ENCODE measurements at regions not wholly inside any gene's neighbourhood (a gene's known extent, or its start where the extent isn't known, plus 50 kb on each side); places are given as distances from the start of the nearest gene placed in this dataset.
"Not testable (repeated sequence)": the region's sequence is repeated elsewhere in the genome, so short reads cannot be mapped to it uniquely, and the experiment has no call there.

DNA sequence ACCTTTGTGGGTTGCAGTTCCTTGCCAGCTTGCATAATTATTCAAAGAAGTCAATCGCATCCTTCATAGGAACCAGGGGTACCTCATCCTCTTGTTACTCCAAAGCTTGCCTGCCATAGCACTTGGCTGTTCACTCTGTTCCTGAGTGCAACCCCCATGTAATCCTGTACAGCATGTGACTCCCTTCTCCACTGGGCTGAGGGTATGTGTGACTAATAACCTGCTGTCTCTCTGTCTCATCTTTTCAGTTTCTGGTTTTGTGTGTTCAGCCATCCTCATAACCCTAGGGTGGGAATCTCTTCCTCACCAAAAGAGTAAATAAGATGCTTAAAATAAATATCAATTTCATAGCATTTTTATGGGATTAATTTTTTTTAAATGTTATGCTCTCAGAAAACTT is 351.9 kb downstream of the S1PR1 start:
- no peak for DNase-seq

DNA sequence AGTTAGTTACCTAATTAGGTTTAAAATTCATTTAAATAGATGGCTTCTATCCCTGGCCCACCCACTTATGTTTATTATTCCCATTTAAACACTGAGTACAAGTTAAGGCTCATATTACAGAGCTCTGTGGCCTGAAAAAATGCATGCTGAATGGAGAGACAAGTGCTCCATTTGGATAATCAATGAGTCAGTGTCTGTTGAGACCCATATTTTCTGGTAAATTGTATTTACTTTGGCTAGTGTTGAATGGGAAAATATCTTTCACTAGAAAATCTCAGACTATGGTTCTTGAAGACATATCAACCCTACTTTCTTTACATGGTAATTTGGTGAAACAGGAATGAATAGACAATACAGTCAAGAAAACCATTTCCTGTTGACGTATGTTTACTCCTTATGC is 356.0 kb downstream of the S1PR1 start:
- no peak for DNase-seq

DNA sequence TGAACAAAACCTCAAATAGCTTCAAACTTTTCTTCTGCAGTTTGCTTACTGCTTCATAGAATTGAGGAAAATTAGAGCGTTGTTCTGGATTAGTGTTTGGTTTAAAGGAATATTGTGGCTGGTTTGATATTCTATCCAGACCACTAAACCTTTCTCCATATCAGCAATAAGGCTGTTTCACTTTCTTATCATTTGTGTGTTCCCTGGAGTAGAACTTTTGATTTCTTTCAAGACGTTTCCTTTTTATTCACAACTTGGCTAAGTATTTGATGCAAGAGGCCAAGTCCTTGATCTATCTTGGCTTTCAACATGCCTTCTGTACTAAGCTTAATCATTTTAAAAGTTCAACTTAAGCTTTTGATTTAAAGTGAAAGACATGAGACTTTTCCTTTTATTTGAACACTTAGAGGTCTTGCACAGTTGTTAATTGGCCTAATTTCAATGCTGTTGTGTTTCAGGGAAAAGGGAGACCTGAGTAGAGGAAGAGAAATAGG is 359.1 kb downstream of the S1PR1 start:
- DNase-seq, result no peak

DNA sequence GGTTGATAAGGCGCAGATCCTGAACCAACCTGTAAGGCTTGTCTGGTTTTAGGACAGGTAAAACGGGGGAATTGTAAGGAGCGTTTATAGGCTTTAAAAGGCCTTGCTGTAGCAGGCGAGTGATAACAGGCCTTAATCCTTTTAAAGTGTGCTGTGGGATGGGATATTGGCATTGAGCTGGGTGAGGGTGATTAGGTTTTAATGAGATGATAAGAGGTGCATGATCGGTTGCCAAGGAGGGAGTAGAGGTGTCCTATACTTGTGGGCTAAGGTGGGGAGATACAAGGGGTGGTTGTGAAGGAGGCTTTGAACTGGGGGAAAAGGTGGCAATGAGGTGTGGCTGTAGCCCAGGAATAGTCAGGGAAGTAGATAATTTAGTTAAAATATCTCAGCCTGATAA is 363.8 kb downstream of the S1PR1 start:
- DNase-seq, result not testable (repeated sequence)

DNA sequence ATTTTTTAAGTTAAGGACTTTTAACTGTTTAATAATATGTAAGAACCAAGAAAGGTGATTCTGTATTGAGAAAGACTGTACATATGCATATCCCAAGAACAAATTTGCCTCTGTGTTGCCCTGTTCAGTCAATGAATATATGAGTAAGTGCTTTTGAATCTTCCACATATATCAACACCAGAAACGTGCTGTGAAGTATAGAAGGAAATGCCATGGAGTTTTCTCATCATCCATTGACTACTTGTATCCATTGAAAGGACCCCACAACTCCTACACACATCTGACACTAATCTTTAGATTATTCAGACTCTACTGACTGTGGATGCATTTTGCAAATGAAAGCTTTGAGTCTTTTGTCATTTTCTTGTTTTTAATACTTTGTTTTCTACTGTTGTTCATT is 366.9 kb downstream of the S1PR1 start:
- DNase-seq, result no peak

DNA sequence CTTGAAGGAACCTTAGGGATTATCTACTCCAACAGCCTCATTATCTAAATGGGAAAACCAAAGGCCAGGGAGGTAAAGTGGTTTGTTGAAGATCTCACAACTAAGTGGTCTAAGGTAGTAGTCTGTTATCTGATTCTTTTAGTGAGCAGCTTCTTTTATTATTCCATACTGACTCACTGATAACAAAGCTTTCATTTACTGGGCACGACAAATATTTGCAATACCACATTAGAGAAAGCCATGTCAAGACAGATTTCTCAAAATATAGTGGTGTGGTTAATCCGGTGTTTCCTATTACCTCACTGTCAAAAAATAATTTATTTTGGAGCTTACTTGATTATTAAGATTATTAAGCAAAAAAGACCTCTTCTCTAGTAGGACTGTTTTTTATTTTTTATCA is 369.1 kb downstream of the S1PR1 start:
- no peak for DNase-seq

DNA sequence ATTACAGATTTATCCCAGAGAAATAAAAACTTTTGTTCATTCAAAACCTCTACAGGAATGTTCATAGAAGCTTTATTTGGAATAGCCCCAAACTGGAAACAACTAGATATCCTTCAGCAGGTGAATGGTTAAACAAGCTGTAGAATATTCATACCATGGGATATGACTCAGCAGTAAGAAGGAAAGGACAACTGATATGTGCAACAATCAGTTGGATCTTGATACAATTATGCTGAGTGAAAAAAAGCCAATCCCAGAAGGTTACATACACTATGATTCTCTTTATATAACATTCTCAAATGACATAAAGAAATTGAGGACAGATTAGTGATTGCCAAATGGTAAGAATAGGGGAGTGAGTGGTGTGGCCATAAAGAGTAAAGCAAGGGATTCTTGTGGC is 376.7 kb downstream of the S1PR1 start:
- DNase-seq, result no peak

DNA sequence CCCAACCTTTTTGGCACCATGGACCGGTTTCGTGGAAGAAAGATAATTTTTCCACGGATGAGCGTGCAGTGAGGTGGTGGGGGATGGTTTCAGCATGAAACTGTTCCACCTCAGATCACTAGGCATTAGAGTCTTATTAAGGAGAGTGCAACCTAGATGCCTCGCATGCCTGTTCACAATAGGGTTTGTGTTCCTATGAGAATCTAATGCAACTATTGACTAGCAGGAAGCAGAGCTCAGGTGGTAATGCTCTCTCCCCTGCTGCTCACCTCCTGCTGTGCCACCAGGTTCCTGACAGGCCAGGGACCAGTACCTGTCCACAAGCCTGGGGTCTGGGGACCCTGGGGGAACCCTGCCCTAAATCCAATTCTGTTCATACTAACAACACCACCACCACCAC is 377.8 kb downstream of the OLFM3 start:
- DNase-seq, result no peak

DNA sequence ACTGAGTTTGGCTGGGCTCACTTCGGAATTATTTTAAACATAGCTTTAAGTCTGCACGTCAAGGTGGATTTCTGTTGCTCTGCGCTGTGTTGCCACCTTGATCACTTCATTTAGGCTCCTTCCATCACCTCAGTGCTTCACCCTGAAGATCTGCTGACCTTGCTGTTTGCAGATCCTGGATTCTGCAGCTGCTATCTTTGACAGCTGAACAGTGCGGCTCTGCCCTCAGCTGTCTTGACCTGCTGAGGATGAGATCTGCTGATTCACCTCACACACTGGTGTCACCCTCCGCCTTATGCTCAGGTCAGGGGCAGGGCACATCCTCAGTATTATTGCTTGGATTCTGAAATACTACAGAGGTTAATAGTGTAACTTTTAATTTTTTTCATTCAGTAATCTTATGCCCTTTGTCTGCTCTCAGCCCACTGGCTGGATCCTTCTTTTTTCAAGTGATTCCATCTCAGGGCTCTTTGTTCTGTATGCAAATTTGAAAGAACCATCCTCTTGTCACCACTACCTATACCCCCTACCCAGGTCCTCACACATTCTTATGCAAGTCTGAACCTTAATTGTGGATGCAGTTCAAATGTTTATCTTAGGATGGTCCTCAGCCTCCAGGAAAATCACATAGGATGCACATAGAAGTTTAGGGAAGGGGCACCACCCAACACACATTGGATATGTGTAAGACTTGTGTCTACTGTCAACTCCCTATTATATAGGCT is 364.0 kb downstream of the OLFM3 start:
- DNase-seq, result no peak

DNA sequence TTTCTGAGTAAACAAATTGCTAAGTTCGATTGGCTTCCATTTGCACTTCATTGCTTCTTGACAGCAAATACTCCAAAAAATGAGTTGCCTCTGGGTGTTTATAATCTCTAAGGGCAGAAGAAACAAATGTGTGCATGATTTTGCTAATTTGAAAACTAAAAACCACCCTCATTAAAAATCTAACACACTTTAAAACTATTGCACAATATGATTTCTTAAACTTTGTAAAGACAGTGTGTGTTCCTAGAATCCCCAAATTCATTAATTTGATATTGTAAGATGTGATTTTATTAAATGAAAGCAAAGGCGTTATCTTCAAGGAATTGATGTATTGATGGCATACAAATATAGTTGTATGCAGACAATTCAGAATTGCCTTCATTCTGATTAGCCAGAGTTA is 350.9 kb downstream of the OLFM3 start:
- no peak for DNase-seq

DNA sequence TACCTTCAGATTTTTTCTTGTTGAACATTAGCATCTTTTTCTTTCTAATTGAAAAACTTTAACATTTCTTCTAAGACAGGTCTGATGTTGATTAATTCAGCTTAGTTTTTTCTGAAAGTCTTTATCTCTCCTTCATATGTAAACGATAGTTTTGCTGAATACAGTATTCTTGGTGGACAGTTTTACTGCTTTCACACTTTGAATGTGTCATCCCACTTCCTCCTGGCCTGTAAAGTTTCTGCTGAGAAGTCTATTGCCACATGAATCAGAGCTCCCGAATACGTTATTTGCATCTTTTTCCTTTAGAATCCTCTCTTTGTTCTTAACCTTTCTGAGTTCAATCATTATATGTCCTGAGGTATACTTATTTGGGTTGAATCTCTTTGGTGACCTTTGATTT is 344.2 kb downstream of the OLFM3 start:
- DNase-seq, result no peak

DNA sequence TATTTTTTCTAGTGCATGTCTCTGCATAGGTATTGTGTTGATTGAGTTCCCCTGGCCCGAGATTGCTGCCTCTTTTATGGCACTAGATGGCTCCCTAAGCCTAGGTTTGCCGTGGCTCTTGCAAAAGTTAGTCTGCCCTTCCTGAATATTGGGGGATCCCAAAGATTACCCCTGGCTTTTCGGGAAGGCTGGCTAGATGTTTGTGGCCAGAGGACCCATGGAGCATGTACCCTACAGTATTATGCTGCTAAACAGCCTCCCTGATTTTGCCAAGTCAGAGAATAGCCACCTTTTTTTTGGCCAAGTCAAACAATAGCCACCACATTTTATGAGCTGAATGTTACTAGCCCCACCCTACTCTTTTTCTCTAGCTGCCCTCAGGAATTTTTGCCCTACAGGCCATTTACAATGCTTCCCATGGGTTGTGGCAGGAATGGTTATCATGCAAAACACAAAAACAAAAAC is 343.2 kb downstream of the OLFM3 start:
- peak; percentile 31 for DNase-seq

DNA sequence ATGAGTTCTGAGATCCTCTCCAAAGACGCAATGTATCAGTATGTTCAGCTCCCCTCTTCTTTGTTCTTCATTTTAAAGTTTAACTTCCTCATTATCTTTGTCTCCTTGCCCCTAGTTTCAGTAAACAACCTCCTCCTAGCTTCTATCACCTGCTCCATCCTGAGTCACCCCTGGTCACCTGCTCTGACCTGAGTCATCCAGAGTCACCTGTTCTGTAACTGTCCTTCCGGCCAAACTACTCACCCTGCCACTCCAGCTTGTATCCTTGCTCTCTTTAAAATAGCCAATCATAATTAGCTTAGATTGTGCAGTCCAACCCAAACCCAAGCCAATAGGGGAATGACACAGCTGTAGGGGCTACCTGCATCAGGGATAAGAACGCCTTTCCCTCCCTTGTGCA is 332.0 kb downstream of the OLFM3 start:
- DNase-seq, result no peak

DNA sequence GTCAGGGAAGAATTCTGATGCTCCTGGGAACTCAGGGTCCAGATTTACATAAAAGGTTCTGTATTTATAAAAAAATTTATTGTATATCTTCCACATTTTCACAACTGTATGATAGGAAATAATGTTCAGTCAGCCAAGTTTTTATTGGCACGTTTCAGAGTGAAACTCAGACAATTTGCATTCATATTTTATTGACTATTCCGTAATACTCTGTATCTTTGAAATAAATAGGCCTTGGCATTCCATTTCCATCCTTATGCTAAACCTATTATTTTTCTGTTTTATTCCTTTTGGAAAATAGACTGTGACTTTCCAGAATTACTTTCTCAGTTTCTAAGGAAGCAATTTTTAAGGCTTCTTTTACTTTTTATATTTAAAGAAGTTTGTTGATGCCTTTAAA is 329.0 kb downstream of the OLFM3 start:
- no peak for DNase-seq

DNA sequence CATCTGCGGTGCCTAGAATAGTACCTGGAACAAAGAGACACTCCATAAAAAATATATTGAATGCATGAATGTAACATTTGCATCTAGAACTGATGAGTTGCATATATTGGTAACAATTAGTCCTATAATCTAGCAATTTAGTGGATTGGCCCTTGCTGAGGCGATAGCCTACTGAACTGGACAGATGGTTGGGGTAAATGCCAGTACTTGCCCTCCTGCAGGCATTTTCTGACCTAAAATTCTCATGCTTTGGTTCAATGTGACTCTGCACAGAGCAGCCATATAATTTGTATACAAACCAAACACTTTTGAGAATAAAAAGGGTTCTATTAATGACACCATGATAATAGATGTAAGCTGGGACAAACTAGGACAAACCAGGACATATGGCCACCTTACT is 313.6 kb downstream of the OLFM3 start:
- DNase-seq, result no peak

DNA sequence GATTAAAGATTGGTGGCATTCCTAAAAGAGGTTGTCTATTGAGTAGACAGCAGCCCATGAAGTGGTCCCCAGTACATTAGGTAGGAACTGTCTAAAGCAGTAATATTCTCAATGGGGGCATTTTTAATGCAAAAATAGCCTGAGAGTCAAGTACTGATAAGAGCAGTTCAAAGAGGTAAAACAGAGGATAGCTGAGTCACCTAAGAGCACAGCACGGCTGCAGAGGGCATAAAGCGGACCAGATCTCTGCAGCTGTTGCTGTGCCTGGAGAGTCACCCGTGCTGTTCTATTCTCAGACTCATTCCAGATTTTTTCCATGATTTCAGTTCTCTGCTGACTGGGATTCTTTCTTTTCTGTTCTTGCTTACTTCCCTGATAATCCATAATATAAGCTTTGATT is 313.2 kb downstream of the OLFM3 start:
- no peak for DNase-seq

DNA sequence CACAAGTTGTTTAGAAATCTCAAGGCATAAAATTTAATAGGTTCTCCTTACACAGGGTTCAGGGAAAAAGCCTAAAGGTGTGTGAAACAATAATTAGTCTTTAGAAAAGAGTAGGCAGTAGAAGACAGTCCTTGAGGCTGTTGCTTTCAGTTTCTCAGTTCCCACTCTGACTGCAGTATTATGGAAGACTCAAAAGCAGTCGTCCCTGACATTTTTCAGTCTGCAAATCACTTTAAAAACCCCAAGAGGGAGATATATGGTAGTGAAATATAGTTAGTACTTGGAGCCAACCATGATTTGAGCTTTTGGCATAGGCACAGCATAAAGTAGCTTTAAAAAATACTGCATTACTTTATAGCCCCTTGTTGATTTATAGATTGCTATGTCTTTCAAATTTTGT is 299.7 kb downstream of the OLFM3 start:
- no peak for DNase-seq

DNA sequence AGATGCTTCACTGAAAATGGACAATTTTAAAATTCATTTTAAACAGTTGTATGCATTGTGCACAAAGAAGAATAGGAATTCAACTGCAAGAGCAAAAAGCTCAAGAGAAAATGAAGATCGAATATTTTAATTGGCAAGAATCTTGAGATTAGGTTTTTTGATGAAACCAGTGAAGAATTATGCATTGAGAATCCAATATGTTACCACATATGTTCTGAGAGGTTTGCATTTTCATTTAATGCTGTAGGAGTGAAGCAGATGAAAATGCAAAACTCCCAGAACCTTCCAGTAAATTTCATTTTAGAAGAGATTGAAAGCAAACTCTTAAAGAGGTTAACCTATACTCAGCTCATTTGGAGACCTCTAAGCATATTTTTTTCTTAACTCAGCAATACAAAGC is 298.0 kb downstream of the OLFM3 start:
- DNase-seq, result no peak

DNA sequence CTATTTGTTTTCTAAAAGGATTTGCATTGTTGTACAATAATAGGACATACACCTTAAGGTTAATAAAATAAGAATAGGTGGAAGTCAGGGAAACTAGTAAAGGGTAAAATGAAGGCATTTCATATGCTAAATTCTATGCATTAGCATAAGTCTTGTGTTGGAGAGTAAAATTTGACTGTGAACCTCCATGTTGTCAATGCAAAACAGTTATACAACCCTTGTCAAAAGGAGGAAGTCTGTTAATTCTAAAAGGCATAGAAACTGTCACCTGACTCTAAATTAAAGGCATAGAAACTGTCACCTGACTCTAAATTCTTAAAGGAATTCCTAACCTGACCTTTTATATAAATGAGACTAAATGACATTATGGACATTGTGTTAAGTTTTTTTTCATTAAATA is 291.8 kb downstream of the OLFM3 start:
- no peak for DNase-seq

DNA sequence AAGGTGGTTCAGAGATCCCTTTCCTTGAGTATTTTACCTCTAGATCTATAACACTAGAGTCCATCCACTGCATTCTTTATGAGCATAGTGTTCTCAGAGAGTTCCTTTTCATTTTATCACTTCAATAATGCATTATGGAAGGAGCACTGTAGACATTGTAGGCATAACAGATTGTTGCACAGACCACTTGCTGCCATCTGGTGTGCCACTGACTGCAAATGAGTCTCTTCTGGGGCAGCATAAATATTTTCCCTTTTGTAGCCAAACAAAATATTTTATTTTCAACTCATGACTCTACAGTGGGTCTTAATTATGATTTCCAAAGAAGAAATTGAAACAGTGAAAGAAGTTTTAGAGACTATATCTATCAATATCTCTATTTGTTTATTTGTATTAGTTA is 290.4 kb downstream of the OLFM3 start:
- DNase-seq, result peak; percentile 23

DNA sequence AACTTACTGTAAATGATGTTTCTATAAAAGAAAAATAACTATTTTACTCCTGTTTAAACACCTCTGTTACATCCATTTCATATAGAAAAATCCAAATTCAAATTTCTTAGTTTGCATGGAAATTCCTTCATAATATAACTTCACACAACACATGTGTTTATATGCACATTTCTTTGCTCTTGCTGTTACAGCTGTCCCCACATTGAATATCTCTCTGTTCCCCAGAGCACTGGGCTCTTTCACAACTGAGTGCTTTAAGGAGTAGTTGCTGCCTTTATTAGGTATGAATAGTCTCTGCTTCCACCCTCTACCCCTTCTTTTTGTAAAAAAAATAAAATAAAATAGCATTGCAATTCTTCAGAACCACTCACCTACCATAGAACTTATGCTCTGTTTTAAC is 287.0 kb downstream of the OLFM3 start:
- no peak for DNase-seq

DNA sequence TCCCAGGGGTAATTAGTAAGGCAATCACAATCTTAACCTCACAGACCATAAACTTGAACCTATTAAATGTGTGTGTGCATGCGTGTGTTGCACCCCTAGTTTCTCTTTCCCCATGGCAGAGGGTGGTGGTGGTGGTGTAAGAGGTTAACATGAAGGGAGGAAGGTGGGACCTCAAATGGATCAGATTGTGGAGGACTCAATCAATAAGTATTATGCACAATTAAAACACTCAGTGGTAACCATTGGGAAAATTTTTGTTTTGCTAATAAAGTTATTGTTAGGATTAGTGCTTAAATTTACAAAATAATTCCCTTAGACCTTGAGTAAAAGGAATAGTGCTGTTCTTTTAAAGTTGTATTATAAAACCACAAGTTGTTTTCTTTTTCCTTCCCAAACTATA is 283.0 kb downstream of the OLFM3 start:
- DNase-seq, result no peak

DNA sequence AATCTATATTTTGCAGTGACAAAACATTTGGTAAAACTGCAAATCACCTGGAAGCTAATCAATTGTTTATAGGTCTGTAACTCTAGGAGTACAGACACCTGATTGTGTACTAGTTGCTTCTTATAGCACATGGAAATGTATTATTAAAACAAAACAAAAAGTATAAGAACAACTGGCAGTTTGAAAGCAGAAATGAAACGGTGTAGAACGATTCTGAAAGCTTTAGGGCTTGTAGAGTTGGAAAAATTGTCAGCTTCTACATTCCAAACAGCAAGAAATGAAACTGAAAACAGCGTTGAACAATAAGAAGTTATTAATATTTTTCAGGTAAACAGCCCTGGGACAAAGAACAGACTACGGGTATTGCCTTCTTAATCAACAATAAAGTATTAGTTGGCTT is 273.3 kb downstream of the OLFM3 start:
- no peak for DNase-seq

DNA sequence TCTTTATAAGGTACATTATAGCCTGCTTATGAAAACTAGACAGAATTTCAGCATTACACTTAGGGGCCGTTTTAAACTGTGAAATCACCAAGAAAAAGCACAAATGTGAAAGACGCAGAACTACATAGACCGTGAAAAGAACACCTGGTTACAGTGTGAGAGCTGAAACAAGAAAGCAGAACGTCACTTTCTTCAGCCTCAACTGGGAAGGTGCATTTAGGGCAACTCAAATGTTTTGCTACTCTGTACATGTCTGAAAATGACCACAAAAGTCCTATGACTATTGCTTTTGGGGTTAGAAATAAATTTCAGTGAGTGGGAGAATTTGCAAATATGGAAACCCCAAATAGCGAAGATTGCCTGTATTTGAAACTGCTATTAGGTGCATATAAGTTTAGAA is 268.7 kb downstream of the OLFM3 start:
- peak; percentile 69 for DNase-seq

DNA sequence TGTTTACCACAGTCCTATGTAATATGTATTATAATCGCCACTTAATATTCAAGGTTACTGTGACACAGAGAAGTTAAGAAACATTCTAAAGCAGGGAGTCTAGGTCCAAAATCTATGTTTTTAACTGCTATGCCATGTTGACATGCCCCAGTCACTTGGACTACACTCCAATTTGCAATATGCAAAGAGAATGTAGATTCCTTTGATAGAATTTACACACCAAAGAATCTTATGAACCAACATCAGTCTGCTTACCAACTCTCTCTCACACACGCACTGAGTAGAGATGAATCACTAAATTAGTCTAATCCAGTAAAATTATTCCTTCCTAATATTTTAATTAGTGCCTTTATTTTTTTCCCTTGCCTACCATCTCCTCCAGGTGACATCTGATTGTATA is 266.2 kb downstream of the OLFM3 start:
- no peak for DNase-seq

All from NCI-H2171 treated with DMSO at 0.1 percent for 48 hours (cell line).